Retinal pigment epithelial cell (primary cell): ENCODE measurements at regions not wholly inside any gene's neighbourhood (a gene's known extent, or its start where the extent isn't known, plus 50 kb on each side); places are given as distances from the start of the nearest gene placed in this dataset.

ENCODE experiments used
- DNase-seq: peaks from one replicate; pipeline ENCODE4 v3.0.0-alpha.2; 2010; ENCODE audit warnings: low read depth
- H3K4me3 ChIP-seq: 2 replicates; pipeline ENCODE4 v1.5.1; 2011; ENCODE audit warnings: mild to moderate bottlenecking, low read length, control low read depth, moderate library complexity
- CTCF ChIP-seq: conservative IDR thresholded peaks from 2 replicates; pipeline ENCODE4 v1.5.1; 2011; ENCODE audit warnings: low read depth, low read length, control low read depth, inconsistent platforms

- H3K4me3 ChIP-seq: no peak overlapping the region
- TF ChIP-seq CTCF: no peak
- no peak for DNase-seq
Measured at GRCh38 chr12:19719672-19720071, 280.4 kb downstream of the AEBP2 start.

GRCh38 chr12:19726122-19726521 lies 286.8 kb downstream of the AEBP2 start:
- TF ChIP-seq CTCF: no peak
- no peak overlapping the region for H3K4me3 ChIP-seq
- DNase-seq: no peak

- H3K4me3 ChIP-seq: no peak overlapping the region
- no peak for TF ChIP-seq CTCF
- no peak for DNase-seq
Measured at GRCh38 chr12:19726592-19726991, 287.3 kb downstream of the AEBP2 start.

- no peak for TF ChIP-seq CTCF
- no peak for DNase-seq
- H3K4me3 ChIP-seq: no peak overlapping the region
Measured at GRCh38 chr12:19737019-19737418, 297.7 kb downstream of the AEBP2 start.

- peak; percentile 28 for DNase-seq
- no peak overlapping the region for H3K4me3 ChIP-seq
- TF ChIP-seq CTCF: peak; percentile 55
Measured at GRCh38 chr12:19739195-19739776, 300.0 kb downstream of the AEBP2 start.

GRCh38 chr12:19740472-19741131 lies 301.3 kb downstream of the AEBP2 start:
- H3K4me3 ChIP-seq: no peak overlapping the region
- DNase-seq: no peak
- no peak for TF ChIP-seq CTCF

- no peak for TF ChIP-seq CTCF
- no peak for DNase-seq
- H3K4me3 ChIP-seq: no peak overlapping the region
Measured at GRCh38 chr12:19741132-19741489, 301.8 kb downstream of the AEBP2 start.
